ENCODE measurements at regions not wholly inside any gene's neighbourhood (a gene's known extent, or its start where the extent isn't known, plus 50 kb on each side); places are given as distances from the start of the nearest gene placed in this dataset.
"Not testable (repeated sequence)": the region's sequence is repeated elsewhere in the genome, so short reads cannot be mapped to it uniquely, and the experiment has no call there.

DNA sequence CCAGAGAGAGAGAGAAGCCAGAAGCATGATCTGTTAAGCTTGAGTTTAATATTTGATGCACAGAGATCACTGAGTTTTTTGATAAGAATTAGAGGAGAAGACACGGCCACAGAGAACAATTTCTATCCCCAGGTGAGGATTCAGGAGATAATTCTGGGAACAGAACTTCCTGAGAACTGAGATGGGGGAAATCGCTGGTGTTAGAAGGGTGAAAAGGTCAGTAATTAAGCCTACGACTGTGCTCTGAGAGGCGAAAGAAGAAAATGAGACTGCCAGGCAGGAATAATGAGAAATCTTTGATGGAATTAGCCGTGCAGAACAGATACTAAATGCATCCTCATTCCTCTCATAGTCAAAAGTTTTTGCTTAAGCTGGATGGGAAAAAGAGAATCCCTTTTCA is 61.9 kb upstream of the EEF2KMT start:
- not testable (repeated sequence) for DNase-seq (ENCODE audit: low spot score)

DNA sequence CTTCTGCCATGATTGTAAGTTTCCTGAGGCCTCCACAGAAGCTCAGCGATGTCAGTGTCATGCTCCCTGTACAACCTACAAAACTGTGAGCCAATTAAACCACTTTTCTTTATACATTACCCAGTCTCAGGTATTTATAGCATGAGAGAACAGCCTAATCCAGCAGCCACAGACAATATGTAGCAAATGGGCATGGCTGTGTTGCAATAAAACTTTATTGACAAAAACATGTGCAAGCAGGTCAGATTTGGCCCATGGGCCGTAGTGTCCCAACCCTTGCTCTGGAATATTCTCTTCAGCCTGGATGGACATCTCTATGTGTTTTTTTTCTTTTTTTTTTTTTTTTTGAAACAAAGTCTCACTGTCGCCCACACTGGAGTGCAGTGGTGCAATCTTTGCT is 60.9 kb upstream of the EEF2KMT start:
- DNase-seq (ENCODE audit: low spot score) = no peak

DNA sequence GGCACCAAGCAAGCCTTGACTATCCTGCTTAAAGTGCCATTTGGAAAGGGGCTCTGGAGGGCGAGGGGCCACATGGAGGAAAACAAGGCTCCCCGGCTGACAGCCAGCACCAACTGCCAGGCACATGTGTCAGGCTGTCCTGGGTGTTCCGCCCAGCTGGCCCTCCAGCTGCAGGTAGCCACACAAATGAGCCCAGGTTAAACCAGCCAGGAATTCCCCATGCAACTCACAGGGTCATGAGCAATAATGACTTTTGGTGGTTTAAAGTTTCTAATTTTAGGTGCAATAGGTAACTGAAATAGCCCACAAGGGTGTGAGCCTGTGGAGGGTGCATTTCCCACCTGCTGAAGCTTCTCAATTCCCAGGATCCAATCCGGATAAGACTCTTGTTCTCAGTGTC is 58.9 kb upstream of the EEF2KMT start:
- peak; percentile 68 for DNase-seq (ENCODE audit: low spot score)

DNA sequence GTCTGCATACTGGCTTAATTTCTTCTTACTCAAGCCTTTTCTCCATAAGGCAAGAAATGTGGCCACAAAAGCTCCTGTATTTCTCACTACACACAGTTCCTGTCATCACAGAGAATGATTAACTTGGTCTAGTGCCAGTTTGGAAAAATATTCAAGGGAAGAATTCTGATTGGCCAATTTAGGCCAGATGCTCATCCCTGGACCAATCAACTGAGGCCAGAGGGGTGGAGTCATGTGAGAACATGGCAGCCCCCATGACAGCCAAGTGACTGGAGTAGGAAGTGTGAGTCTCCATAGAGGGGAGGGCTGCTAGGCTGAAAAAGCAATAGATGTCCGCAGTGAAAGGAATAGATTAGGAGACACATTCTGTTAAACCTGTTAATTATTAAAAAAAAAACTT is 56.4 kb upstream of the EEF2KMT start:
- peak; percentile 14 for DNase-seq (ENCODE audit: low spot score)

DNA sequence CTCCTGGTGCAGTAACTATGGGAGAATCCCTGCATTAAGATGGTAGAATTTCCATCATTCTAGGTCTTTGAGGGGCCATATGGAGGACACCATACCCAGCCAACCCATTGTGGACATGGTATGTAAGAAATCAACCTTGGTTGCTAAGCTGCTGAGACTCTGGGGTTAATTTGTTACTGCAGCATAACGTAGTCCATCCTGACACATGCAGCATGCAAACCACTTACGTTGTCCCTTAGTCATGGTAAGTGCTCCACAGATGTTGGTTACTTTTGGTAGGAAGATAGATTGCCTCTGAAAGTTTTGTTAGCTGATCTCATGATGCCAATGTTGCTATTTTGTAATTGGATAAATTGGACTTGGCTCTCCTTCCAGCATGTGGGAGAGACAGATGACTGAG is 53.8 kb upstream of the EEF2KMT start:
- not testable (repeated sequence) for DNase-seq (ENCODE audit: low spot score)

Measured in kidney tubule cell (primary cell).